Hematopoietic multipotent progenitor cell treated with erythropoietin and hydrocortisone succinate and interleukin-3 and kit ligand, for 4 days (in vitro differentiated cells): ENCODE measurements at regions not wholly inside any gene's neighbourhood (a gene's known extent, or its start where the extent isn't known, plus 50 kb on each side); places are given as distances from the start of the nearest gene placed in this dataset.
"Not testable (repeated sequence)": the region's sequence is repeated elsewhere in the genome, so short reads cannot be mapped to it uniquely, and the experiment has no call there.

Experiments
- DNase-seq: peaks from one replicate; pipeline ENCODE4 v3.0.0-alpha.2; 2015

DNA sequence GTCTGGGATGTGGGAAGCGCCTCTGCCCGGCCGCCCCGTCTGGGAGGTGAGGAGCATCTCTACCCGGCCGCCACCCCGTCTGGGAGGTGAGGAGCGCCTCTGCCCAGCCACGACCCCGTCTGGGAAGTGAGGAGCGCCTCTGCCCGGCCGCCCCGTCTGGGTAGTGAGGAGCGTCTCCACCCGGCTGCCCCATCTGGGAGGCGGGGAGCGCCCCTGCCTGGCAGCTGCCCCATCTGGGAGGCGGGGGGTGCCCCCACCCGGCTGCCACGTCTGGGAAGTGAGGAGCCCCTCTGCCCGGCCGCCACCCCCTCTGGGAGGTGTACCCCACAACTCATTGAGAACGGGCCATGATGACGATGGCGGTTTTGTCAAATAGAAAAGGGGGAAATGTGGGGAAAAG lies 288.3 kb downstream of the SPRY1 start:
- not testable (repeated sequence) for DNase-seq

GRCh38 chr4:123695531-123695930 lies 298.9 kb downstream of the SPRY1 start:
- not testable (repeated sequence) for DNase-seq

GRCh38 chr4:123696687-123697086 lies 300.1 kb downstream of the SPRY1 start:
- peak; percentile 48 for DNase-seq

- DNase-seq = no peak
Observed at GRCh38 chr4:123698556-123698955, 302.0 kb downstream of the SPRY1 start.

DNA sequence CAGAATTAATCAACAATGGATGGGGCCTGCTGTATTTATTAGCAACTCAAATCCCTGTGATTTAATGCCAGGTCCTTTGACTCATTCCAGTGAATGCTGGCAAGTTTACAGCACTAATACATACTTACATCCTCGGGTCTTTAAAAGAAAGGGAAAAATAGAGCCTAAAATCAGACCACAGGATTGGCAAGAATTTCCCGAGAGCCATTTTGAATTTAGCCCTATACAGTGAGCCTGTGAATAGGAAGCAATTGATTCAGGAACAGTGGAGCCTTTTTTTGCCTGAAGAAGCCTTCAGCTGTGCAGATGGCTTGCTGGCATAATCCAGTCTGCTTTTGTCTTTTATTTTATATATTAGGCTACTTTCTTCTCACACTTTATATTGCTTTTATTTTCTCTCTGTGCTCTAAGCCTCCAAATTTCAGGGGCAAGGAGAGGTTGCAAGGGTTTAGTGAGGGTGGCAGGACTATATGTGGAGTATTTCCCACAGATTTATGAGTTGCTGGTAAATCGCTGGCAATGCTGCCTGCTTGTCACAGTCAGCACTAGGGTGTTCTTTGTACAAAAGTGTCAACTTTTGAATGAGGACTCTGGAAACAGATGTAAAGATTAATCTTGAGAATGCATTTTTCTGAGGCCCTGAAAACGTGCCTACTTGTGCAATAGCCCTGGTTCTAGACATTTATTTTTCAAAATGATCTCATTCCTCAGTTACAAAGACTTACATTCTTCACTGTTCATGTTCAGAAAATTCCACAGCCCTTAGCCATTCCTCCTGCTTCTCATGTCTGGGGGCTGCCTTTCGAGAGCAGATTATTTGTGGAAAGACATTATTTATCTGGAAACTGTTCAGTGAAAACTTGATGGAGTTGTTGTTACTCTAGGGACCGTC lies 303.5 kb downstream of the SPRY1 start:
- DNase-seq = no peak

- DNase-seq = peak; percentile 33
Observed at GRCh38 chr4:123701131-123701575, 304.6 kb downstream of the SPRY1 start.

DNA sequence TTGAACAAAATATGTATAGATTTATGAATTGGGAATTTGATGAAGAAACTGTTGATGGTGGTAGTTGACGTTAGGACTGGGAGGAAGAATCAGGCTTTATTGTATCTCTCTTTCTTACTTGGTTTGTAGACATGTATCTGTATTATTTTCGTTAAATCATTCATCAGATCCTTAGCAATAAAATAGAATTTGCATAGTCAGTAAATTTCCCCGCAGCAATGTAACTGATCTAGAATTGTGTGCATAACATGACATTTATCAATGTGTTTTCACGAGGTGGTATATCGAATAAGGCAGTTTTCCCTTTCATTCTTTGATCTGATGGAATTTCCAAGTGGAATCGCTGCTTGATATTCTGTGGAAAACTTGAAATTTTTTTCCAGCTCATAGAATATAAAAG lies 308.8 kb downstream of the SPRY1 start:
- no peak for DNase-seq

GRCh38 chr4:123706973-123707372 lies 310.4 kb downstream of the SPRY1 start:
- DNase-seq = peak; percentile 58

DNA sequence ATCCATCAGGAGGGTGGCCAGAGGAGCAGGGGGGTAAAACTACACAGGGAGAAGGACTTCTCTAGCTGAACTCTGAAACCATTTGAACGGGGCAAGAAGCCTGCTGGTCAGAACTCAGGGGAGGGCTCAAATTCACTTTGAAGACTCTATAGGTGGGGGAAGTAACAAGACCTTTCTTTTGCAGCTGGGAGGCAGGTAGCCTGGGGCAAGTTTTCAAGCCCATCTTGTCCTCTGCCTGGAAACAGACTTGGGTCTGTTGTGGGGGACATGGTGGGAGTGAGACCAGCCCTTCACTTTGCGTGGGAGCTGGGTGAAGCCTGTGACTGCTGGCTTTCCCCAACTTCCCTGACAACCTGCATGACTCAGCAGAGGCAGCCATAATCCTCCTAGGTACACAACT lies 312.3 kb downstream of the SPRY1 start:
- DNase-seq = no peak

DNA sequence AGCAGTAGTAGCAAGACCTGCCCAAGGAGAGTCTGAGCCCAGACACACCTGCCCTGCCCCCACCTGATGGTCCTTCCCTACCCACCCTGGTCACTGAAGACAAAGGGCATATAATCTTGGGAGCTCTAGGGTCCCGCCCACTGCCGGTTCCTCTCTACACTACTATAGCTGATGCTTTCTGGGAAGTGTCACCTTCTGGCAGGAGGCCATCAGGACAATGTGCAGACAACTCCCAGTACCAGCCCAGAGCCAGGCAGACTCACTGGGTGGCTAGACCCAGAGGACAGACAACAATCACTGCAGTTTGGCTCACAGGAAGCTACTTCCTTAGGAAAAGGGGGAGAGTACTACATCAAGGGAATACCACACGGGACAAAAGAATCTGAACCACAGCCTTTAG lies 312.7 kb downstream of the SPRY1 start:
- DNase-seq = no peak

DNA sequence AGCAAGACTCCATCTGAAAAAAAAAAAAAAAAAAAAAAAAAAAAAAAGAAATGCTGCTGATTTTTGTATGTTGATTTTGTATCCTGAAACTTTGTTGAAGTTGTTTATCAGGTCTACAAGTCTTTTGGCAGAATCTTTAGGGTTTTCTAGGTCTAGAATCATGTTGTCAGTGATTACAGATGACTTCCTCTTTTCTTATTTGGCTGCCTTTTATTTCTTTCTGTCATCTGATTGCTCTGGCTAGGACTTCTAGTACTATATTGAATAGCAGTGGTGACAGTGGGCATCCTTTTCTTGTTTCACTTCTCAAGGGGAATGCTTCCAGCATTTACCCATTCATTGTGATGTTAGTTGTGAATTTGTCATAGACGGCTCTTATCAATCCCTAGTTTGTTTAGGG lies 334.4 kb downstream of the SPRY1 start:
- DNase-seq = peak; percentile 79

- DNase-seq = no peak
Observed at GRCh38 chr4:123737156-123737555, 340.6 kb downstream of the SPRY1 start.

- DNase-seq = no peak
Observed at GRCh38 chr4:123739806-123740205, 343.2 kb downstream of the SPRY1 start.

- no peak for DNase-seq
Observed at GRCh38 chr4:123740236-123740635, 343.6 kb downstream of the SPRY1 start.

DNA sequence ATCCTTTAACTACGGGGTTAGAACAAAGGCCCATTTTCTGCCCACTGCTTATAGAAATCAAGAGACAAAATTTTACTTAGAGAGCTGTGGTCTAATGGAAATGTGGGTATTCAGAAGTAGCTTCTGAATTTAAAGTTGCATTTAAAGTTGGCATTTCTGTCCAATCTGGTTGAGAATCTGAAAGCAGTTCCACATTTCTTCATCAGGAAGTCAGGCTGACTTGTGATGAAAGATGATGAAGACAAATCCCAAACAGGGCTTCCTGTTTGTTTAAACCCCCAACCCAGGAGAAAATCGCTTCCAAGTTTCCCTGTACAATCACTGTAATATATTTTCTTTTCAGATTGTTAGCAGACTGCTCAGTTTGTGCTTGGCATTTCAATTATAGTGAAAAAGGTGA lies 345.3 kb downstream of the SPRY1 start:
- peak; percentile 37 for DNase-seq

- no peak for DNase-seq
Observed at GRCh38 chr4:123743848-123744247, 347.3 kb downstream of the SPRY1 start.

- DNase-seq = peak; percentile 66
Observed at GRCh38 chr4:123744664-123745290, 348.2 kb downstream of the SPRY1 start.

DNA sequence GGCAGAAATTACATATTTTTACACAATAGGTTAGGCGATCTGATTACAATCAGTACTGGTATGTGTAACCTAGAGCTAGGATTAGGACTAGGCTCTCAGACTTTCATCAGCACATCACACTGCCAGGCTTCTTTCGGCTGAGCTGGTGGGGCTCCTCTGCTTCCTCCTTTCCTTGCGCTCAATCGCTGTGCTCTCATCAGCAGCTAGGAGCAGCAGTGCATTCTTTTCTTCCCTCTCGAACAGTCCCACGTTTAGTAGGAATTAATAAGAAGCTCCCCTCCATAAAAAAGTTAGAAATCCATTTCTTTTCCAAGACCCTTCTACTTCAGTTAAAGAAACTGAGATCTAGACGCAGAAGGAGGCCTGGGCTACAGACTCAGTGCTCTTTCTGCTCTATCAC lies 350.4 kb downstream of the SPRY1 start:
- DNase-seq = peak; percentile 62

GRCh38 chr4:123748806-123749205 lies 352.2 kb downstream of the SPRY1 start:
- DNase-seq = peak; percentile 21

DNA sequence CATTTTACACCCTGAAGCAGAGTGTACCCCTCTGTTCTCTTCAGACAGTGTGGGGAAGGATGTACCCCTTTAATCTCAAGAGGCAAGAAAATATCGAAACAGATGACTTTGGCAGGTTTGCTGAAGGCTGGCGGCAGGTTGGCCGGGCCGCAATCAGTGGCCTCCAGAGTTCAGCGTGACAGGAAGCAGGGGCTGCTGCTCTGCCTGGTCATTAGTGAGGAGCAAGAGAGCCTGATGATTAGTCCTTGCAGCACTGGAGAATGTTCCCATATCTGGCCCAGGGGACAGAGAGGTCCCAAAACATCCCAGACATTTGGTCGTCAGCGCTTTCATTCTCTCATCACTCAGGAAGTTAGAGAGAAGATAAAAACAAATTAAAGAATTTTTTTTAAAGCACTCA lies 352.8 kb downstream of the SPRY1 start:
- DNase-seq = peak; percentile 41

DNA sequence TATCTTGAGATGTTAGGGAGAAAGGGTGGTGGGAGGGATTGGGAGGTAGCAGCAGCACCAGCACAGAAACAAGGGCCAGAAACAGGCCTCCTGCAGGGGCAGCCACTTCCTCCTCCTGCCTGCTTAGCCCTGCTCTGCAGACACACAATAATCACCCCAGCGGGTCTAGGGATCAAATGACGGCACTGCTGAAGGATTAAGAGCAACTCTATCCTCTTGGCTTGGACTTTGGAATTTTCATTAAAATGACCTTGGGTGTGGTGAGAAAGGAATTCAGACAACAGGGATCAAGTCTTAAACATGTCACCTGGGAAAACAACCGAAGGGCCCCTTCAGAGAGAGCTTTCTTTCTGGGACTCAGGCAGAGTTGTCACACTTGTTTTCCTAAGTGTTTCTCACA lies 353.4 kb downstream of the SPRY1 start:
- peak; percentile 16 for DNase-seq

DNA sequence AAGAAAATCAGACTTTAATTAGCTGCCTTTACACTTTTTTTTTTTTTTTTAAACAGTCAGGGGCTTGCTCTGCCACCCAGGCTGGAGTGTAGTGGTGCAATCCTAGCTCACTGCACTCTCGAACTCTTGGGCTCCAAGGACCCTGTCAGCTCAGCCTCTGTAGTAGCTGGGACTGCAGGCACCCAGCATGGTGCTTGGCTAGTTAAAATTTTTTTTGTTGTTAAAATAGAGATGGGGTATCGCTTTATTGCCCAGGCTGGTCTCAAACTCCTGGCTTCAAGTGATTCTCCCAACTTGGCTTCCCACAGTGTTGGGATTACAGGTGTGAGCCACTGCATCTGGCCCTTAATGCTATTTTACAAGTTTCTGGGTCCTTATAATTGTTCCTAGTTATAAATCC lies 359.1 kb downstream of the SPRY1 start:
- no peak for DNase-seq

GRCh38 chr4:123767806-123768205 lies 371.2 kb downstream of the SPRY1 start:
- DNase-seq = no peak

DNA sequence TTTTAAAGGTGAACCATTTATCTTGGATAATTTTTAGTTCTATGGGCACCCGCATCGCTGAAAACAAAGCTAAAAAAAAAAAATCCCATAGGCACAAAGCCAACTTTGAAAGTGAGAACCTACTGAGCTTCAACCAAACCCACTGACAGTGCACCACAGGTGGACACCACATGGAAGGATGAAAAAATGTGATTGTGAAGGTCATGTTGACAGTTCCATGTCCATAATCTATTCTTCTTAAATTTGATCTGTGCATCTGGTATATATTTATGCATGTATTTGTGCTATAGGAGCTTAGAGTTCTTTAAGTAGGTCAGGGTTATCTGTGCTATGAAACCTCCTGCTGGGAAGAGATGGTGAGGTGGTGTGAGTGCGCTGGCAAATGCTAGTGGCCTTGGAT lies 374.3 kb downstream of the SPRY1 start:
- DNase-seq = no peak
